ENCODE measurements at regions not wholly inside any gene's neighbourhood (a gene's known extent, or its start where the extent isn't known, plus 50 kb on each side); places are given as distances from the start of the nearest gene placed in this dataset.

GRCh38 chr1:234972411-234973191 is 156.0 kb downstream of the TOMM20 start (continued):
- TF ChIP-seq CHAMP1 (IDR thresholded peaks at IDR 0.05), result no peak
- no peak for TF ChIP-seq ZNF449 (CRISPR knock-in tag; IDR thresholded peaks at IDR 0.05)
- no peak for TF ChIP-seq HBP1 (CRISPR knock-in tag; IDR thresholded peaks at IDR 0.05)
- TF ChIP-seq ESRRB (CRISPR knock-in tag; IDR thresholded peaks at IDR 0.05; ENCODE audit: borderline replicate concordance), result no peak
- TF ChIP-seq SREBF1 (IDR thresholded peaks at IDR 0.05; ENCODE audit: borderline replicate concordance, low read depth, low read length), result no peak
- TF ChIP-seq ZC3H4 (CRISPR knock-in tag; IDR thresholded peaks at IDR 0.05; ENCODE audit: borderline replicate concordance), result no peak

Data from K562 (cell line).